Ishikawa (cell line): ENCODE measurements at regions not wholly inside any gene's neighbourhood (a gene's known extent, or its start where the extent isn't known, plus 50 kb on each side); places are given as distances from the start of the nearest gene placed in this dataset.

ENCODE experiments used
- CEBPB ChIP-seq: IDR thresholded peaks from 2 replicates; pipeline ENCODE4 v1.6.1; 2012
- CREB1 ChIP-seq: IDR thresholded peaks from 2 replicates; pipeline ENCODE4 v1.6.1; 2012; ENCODE audit warnings: low read depth
- EGR1 ChIP-seq: IDR thresholded peaks from 2 replicates; pipeline ENCODE4 v1.6.1; 2012
- EP300 ChIP-seq: IDR thresholded peaks from 2 replicates; pipeline ENCODE4 v1.6.1; 2012; ENCODE audit warnings: borderline replicate concordance
- FOXM1 ChIP-seq: IDR thresholded peaks from 2 replicates; pipeline ENCODE4 v1.6.1; 2012; ENCODE audit warnings: low read depth, borderline replicate concordance
- NFIC ChIP-seq: IDR thresholded peaks from 2 replicates; pipeline ENCODE4 v1.6.1; 2012
- RAD21 ChIP-seq: IDR thresholded peaks from 2 replicates; pipeline ENCODE4 v1.6.1; 2012; ENCODE audit warnings: low read depth
- TAF1 ChIP-seq: IDR thresholded peaks from 2 replicates; pipeline ENCODE4 v1.6.1; 2012; ENCODE audit warnings: low read depth, mild to moderate bottlenecking
- TCF12 ChIP-seq: IDR thresholded peaks from 2 replicates; pipeline ENCODE4 v1.6.1; 2012; ENCODE audit warnings: low read depth
- TEAD4 ChIP-seq: IDR thresholded peaks from 2 replicates; pipeline ENCODE4 v1.6.1; 2012
- YY1 ChIP-seq: IDR thresholded peaks from 2 replicates; pipeline ENCODE4 v1.6.1; 2012; ENCODE audit warnings: low read depth
- ZBTB7A ChIP-seq: IDR thresholded peaks from 2 replicates; pipeline ENCODE4 v1.6.1; 2012; ENCODE audit warnings: low read depth
- TF ChIP-seq, protein P1 (sequence below): IDR thresholded peaks from 2 replicates; pipeline ENCODE4 v1.6.1; 2012
- TF ChIP-seq, protein P2 (sequence below): IDR thresholded peaks from 2 replicates; pipeline ENCODE4 v1.6.1; 2012
- TF ChIP-seq, protein P3 (sequence below): IDR thresholded peaks from 2 replicates; pipeline ENCODE4 v1.6.1; 2012; ENCODE audit warnings: low read depth, mild to moderate bottlenecking

DNA sequence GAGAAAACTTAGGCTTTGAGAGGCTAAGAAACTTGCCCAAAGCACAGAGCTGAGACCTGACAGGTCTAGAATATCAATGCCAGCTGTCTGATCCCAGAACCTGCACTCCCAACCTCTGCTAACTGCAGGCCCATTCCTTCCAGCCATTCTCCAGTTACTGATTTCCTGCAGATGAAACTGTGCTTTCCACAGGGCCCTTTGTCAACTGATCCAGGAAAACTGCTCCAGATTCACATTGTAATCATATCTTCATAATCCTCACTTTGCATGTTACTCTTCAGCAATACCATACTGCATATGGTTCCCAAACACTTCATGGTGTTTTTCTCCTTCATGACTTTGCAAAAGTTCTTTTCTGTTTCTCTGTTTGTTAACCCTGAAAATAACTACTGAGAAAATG lies 100.6 kb downstream of the RAP2A start:
- TF ChIP-seq CREB1: no peak
- TF ChIP-seq FOXM1: no peak
- TF ChIP-seq EGR1: no peak
- TF ChIP-seq TCF12: no peak
- TF ChIP-seq, protein P1, sequence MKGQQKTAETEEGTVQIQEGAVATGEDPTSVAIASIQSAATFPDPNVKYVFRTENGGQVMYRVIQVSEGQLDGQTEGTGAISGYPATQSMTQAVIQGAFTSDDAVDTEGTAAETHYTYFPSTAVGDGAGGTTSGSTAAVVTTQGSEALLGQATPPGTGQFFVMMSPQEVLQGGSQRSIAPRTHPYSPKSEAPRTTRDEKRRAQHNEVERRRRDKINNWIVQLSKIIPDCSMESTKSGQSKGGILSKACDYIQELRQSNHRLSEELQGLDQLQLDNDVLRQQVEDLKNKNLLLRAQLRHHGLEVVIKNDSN: no peak
- TF ChIP-seq, protein P2, sequence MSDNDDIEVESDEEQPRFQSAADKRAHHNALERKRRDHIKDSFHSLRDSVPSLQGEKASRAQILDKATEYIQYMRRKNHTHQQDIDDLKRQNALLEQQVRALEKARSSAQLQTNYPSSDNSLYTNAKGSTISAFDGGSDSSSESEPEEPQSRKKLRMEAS: no peak
- TF ChIP-seq, protein P3, sequence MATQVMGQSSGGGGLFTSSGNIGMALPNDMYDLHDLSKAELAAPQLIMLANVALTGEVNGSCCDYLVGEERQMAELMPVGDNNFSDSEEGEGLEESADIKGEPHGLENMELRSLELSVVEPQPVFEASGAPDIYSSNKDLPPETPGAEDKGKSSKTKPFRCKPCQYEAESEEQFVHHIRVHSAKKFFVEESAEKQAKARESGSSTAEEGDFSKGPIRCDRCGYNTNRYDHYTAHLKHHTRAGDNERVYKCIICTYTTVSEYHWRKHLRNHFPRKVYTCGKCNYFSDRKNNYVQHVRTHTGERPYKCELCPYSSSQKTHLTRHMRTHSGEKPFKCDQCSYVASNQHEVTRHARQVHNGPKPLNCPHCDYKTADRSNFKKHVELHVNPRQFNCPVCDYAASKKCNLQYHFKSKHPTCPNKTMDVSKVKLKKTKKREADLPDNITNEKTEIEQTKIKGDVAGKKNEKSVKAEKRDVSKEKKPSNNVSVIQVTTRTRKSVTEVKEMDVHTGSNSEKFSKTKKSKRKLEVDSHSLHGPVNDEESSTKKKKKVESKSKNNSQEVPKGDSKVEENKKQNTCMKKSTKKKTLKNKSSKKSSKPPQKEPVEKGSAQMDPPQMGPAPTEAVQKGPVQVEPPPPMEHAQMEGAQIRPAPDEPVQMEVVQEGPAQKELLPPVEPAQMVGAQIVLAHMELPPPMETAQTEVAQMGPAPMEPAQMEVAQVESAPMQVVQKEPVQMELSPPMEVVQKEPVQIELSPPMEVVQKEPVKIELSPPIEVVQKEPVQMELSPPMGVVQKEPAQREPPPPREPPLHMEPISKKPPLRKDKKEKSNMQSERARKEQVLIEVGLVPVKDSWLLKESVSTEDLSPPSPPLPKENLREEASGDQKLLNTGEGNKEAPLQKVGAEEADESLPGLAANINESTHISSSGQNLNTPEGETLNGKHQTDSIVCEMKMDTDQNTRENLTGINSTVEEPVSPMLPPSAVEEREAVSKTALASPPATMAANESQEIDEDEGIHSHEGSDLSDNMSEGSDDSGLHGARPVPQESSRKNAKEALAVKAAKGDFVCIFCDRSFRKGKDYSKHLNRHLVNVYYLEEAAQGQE: no peak
- TF ChIP-seq RAD21: no peak
- TF ChIP-seq CEBPB: no peak
- no peak for TF ChIP-seq TAF1
- no peak for TF ChIP-seq NFIC
- TF ChIP-seq YY1: no peak

DNA sequence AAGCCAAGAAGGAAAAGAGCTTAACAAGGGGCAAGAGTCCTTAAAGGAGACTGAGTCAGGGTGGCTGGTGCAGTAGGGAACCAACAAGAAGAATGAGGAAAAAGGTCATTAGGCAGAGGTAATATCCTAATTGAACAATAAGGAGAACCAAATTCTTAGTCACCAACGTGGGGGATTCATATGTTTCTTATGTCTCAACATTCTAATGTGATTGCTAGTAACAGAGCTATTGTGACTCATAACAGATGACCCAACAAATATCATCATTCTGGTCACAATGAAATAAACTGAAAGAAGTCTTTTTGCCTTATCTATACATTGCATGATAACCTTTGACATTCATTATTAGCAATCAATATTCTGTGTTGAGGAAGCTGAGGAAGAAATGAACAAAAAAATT lies 101.6 kb downstream of the RAP2A start:
- no peak for TF ChIP-seq YY1
- TF ChIP-seq EGR1: no peak
- no peak for TF ChIP-seq TAF1
- TF ChIP-seq TCF12: no peak
- no peak for TF ChIP-seq TEAD4

DNA sequence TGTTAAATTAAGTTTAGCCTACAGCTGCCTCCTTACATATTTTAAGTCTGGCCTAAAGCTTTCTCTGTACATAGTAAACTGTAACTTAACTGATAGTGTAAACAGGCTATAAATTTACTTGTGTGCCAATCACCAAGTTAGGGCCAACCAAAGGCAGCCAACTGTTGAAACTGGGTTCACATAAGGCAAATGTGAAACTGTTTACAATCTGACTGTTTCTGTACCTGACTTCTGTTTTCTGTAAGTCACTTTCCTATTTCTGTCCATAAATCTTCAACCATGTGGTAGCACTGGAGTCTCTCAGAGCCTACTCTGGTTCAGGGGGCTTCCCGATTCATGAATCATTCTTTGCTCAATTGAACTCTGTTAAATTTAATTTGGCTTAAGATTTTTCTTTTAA lies 103.1 kb downstream of the RAP2A start:
- no peak for TF ChIP-seq ZBTB7A
- TF ChIP-seq EP300: no peak
- TF ChIP-seq FOXM1: no peak
- TF ChIP-seq TEAD4: no peak
- TF ChIP-seq EGR1: no peak
- TF ChIP-seq, protein P3: no peak
- TF ChIP-seq, protein P2: no peak
- TF ChIP-seq NFIC: no peak
- no peak for TF ChIP-seq YY1
- TF ChIP-seq CEBPB: no peak
- TF ChIP-seq, protein P1: no peak
- TF ChIP-seq TAF1: no peak
- no peak for TF ChIP-seq RAD21
- TF ChIP-seq CREB1: no peak
- no peak for TF ChIP-seq TCF12

DNA sequence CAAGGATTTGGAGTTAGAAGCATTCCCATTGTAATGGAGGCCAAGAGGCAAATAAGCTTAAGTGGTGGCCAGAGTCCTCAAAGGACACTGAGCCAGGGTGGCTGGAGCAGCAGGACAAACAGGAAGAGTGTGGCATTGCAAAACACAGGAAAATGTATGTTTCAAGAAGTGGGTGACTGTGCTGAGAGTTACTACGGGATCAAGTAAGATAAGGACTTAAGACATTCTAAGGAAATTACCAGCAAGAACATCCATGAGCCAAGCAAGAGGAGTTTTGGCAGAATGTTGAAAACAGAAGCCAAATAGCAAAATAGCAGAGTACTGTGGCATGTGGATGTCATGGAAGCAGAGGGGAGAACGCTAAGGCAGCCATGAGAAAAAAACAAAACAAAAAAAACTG lies 104.2 kb downstream of the RAP2A start:
- TF ChIP-seq TCF12 (no peak), EGR1 (no peak), CREB1 (no peak), ZBTB7A (no peak), RAD21 (no peak), TAF1 (no peak), FOXM1 (no peak)
- TF ChIP-seq, protein P3: no peak
- TF ChIP-seq, protein P2: no peak
